RKO (cell line): ENCODE measurements at regions not wholly inside any gene's neighbourhood (a gene's known extent, or its start where the extent isn't known, plus 50 kb on each side); places are given as distances from the start of the nearest gene placed in this dataset.
A peak's percentile ranks its signal among the peaks of the same experiment; 100 is the strongest.

Experiments
- DNase-seq: peaks from one replicate; pipeline ENCODE4 v3.0.0-alpha.2; 2016; ENCODE audit warnings: low spot score

GRCh38 chr6:11926594-11927407, 85.3 kb upstream of the HIVEP1 start:
- no peak for DNase-seq

DNA sequence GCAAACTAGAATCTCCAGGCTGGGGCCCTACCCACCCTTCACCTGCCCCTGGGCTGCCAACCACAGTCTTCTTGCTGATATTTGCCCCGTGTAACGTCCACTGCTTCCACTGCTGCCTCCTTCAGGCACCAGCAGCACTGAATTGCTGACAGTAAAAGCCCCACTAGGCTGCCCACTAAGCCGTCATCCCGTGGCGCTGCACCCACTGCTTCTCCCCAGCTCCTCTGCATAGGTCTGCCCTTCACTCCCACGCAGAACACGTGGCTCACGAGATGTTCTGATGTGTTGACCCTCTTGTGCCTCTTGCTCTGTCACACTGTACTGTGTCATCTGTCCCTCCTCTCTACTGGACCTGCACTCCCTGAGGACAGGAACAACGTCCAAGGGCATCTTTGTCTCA, 86.3 kb upstream of the HIVEP1 start:
- DNase-seq: no peak

- DNase-seq: no peak
These were observed 88.5 kb upstream of the HIVEP1 start for GRCh38 chr6:11923621-11924020.

DNA sequence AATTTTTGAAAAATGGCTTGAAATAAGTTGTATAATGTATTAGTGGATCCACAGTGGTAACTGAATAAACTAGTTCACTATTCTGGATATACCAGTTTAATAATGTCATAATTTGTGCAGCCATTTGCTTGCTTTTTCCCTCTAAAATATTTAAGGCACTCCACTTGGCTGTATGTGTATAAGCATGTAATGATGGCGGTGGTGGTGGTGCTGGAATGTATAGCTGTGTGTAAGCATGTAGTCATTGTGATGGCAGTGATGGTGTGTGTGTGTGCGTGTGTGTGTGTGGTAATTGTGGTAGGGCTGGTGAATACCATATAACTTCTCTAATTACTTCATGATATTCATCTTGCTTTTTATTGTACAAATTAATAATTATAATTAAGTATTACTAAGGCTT, 89.2 kb upstream of the HIVEP1 start:
- no peak for DNase-seq

GRCh38 chr6:11921751-11922150, 90.4 kb upstream of the HIVEP1 start:
- DNase-seq: no peak

- peak; percentile 61 for DNase-seq
These were observed 91.1 kb upstream of the HIVEP1 start for GRCh38 chr6:11921017-11921438.

DNA sequence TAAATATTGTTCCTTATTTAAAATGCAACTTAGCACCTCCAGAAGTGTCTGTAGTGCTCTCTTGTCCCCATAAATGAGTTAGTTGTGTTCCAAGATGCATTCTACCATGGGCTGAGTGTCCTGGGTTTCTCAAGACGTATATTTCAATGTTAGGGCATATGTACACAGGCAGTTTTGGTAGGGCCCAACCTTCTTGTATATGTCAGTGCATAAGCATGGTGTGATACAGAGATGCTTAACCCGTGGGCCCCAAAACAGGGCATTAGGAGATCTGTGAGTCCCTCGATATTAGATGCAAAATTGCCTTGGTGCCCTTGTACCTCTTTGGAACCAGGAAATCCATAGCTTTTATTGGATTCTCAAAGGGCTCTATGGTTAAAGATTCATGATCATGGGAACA, 91.5 kb upstream of the HIVEP1 start:
- no peak for DNase-seq

- DNase-seq: no peak
These were observed 92.2 kb upstream of the HIVEP1 start for GRCh38 chr6:11919771-11920440.

GRCh38 chr6:11918739-11919605, 93.1 kb upstream of the HIVEP1 start:
- no peak for DNase-seq

- DNase-seq: peak; percentile 24
These were observed 94.0 kb upstream of the HIVEP1 start for GRCh38 chr6:11917951-11918738.

GRCh38 chr6:11912420-11912819, 99.7 kb upstream of the HIVEP1 start:
- DNase-seq: no peak

DNA sequence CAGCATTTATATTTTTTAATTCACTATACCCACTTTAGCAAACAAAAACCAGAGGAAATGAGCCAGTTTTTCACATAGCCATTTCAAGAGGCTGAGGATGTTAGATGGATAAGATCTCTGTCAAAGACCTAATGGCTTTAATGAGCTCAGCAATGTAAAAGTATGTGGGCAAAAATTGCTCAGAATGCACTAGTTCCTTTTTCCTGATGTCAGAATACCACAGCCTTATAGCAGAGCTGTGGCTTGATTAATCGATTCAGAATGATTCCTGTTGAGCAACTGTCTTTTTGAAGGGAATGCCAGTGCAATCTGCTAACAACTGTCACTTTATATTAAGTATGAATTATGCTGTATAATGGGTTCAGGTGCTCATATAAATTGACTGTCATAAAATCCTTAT, 100.6 kb upstream of the HIVEP1 start:
- DNase-seq: no peak

GRCh38 chr6:11909696-11910132, 102.4 kb upstream of the HIVEP1 start:
- DNase-seq: no peak

- no peak for DNase-seq
These were observed 103.5 kb upstream of the HIVEP1 start for GRCh38 chr6:11908436-11909105.

DNA sequence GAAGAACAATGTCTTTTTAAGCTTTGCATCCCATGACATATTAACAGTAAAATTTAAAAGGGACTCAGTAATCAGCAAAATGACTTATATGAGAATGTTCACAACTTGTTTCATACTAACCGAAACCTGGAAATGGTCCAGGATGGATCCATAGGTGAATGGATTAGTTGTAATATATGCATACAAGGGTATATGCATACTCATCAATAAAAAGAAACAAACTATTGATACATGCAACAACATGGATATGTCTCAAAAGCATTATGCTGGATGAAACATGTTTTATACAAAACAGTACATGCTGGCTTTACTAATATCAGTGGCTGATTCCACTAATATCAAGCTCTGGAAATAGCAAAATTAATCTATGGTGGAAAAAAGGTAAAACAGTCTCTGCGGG, 108.5 kb upstream of the HIVEP1 start:
- DNase-seq: no peak

DNA sequence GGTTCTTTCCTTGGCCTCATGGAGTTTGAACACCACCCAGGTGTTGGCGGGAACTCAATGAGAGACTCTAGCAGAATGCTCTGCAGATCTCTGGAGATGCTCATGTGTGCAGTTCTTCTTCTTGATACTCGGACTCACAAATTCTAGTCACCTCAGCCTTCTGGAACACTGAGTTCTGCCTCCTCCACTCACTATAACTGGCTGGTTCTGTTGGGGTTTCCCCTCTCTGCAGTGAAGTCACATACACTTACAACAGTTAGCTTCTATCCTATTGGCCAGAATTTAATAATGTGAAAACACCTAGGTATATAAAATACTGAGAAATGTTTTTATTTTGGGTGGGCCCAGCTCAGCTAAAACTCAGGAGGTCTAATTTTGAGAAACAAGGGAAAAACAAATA, 109.6 kb upstream of the HIVEP1 start:
- DNase-seq: no peak

- no peak for DNase-seq
These were observed 111.2 kb upstream of the HIVEP1 start for GRCh38 chr6:11900662-11901598.

DNA sequence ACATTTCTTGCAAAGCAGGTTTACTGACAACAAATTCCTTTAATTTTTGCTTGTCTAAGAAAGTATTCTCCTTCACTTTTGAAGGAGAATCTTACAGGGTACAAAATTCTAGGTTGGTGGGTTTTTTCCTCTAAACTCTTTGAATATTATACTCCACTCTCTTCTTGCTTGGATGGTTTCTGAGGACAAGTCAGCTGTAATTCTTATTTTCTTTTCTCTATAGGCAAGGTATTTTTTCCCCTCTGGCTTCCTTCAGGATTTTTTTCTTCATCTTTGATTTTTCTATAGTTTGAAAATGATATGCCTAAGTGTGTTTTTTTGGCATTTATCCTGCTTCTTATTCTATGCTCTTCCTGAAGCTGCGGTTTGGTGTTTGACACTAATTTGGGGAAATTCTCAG, 112.5 kb upstream of the HIVEP1 start:
- DNase-seq: no peak

- DNase-seq: no peak
These were observed 115.6 kb upstream of the ADTRP start for GRCh38 chr6:11894212-11894611.

DNA sequence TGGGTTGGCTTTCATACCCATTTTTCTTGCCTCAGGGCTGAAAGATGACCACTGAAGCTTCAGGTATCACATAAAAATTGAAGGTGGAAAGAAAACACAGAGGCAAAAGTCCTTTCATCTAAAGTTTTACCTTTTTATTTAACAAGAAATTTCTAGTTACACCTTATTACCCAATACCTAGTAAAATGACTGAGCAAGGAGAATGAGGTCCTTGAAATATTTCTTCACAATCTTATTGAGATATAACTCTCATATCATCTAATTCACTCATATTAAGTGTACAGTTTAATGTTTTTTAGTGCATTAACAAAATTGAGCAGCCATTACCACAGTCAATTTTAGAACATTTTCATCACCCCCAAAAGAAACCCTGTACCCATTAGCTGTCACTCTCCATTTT, 112.9 kb upstream of the ADTRP start:
- no peak for DNase-seq
